Epithelial cell of esophagus (primary cell): ENCODE measurements at regions not wholly inside any gene's neighbourhood (a gene's known extent, or its start where the extent isn't known, plus 50 kb on each side); places are given as distances from the start of the nearest gene placed in this dataset.

Source experiments
- DNase-seq: peaks from one replicate; pipeline ENCODE4 v3.0.0; 2010; ENCODE audit warnings: low read depth
- H3K4me3 ChIP-seq: 2 replicates; pipeline ENCODE4 v1.5.1; 2011; ENCODE audit warnings: mild to moderate bottlenecking, low read length, control low read depth
- CTCF ChIP-seq: IDR thresholded peaks from 2 replicates; pipeline ENCODE4 v1.5.1; 2011; ENCODE audit warnings: low read depth, mild to moderate bottlenecking, low read length, control low read depth, inconsistent platforms; ENCODE audit not compliant: insufficient read depth; ENCODE audit errors: missing control alignments

DNA sequence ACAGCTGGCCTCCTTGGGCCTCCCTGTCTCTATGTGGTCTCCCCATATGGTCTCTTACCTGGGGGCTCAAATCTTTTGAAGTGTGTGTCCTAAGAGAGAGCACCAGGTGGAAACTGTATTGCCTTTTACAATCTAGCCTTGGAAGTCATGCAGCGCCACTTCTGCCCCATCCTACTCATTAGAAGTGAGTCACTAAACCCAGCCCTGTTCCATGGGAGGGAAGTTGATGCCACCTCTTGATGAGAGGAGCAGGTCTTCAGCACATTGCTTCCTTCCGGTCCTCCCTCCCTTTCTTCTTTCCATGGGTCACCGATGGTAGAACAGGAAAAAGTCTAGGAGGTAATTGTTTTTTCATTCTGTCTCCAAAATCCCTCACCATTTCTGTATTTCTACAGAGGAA, 156.3 kb downstream of the FOXA2 start:
- peak; percentile 61 for DNase-seq
- no peak for TF ChIP-seq CTCF
- H3K4me3 ChIP-seq: no peak overlapping the region

DNA sequence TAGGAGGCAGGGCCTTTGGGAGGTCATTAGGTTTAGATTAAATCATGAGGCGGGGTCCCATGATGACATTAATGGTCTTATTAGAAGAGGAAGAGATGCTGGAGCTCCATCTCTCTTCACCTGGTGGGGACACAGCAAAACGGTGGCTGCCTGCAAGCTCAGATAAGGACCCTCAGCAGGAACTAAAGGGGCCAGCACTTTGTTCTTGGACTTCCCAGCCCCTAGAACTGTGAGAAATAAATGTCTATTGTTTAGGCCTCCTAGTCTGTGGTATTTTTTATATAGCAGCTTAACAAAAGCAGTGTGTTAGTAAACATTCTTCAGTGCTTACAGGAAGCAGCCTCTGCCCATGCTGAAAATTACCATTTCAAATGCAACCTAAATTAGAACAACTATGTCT, 157.6 kb downstream of the FOXA2 start:
- no peak for TF ChIP-seq CTCF
- no peak for DNase-seq
- no peak overlapping the region for H3K4me3 ChIP-seq

GRCh38 chr20:22425344-22426295, 158.8 kb downstream of the FOXA2 start:
- no peak for TF ChIP-seq CTCF
- no peak overlapping the region for H3K4me3 ChIP-seq
- DNase-seq: no peak

- no peak for DNase-seq
- H3K4me3 ChIP-seq: no peak overlapping the region
- no peak for TF ChIP-seq CTCF
Measured at GRCh38 chr20:22423190-22423832, 161.1 kb downstream of the FOXA2 start.

- no peak overlapping the region for H3K4me3 ChIP-seq
- DNase-seq: no peak
- TF ChIP-seq CTCF: no peak
Measured at GRCh38 chr20:22420116-22420598, 164.2 kb downstream of the FOXA2 start.

DNA sequence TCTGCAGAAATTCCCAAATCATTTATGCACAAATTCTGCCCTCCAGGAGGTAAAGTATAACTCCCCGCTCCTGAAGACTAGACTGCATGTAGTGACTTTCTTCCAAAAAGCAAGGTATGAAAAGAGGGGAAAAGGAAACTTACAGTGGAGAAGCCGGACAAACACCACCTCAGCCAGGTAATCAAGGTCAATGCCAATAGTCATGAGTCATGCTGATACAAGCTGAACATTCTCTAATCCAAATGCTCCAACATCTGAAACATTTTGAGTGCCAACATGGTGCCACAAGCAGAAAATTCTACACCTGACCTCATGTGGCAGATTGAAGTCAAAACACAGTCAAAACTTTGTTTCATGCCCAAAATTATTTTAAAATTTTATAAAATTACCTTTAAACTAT, 165.6 kb downstream of the FOXA2 start:
- TF ChIP-seq CTCF: no peak
- no peak for DNase-seq
- H3K4me3 ChIP-seq: no peak overlapping the region
